DOHH2 (cell line): ENCODE measurements at regions not wholly inside any gene's neighbourhood (a gene's known extent, or its start where the extent isn't known, plus 50 kb on each side); places are given as distances from the start of the nearest gene placed in this dataset.

Experiments used
- H3F3A ChIP-seq: fragments of 200-600 bp; sonication (generic), shearing (Covaris generic); 2 replicates; pipeline ENCODE4 v1.6.0; 2016; ENCODE audit warnings: antibody characterized with exemption, mild to moderate bottlenecking; ENCODE audit not compliant: control insufficient read depth, insufficient read depth
- H3K27ac ChIP-seq: fragments of 200-600 bp; sonication (generic); 2 replicates; pipeline ENCODE4 v1.5.1; 2014; ENCODE audit warnings: low read depth, mild to moderate bottlenecking, low read length, moderate library complexity
- H3K27me3 ChIP-seq: fragments of 200-600 bp; sonication (generic); 2 replicates; pipeline ENCODE4 v1.6.1; 2014; ENCODE audit warnings: mild to moderate bottlenecking, low read length, mixed read lengths; ENCODE audit not compliant: control insufficient read depth
- H3K36me3 ChIP-seq: fragments of 200-600 bp; sonication (generic); 2 replicates; pipeline ENCODE4 v1.6.1; 2014; ENCODE audit warnings: mild to moderate bottlenecking, low read length, moderate library complexity, mixed read lengths; ENCODE audit not compliant: control insufficient read depth
- H3K4me1 ChIP-seq: fragments of 200-600 bp; sonication (generic); 2 replicates; pipeline ENCODE4 v1.6.1; 2014; ENCODE audit warnings: mild to moderate bottlenecking, low read length, mixed read lengths; ENCODE audit not compliant: control insufficient read depth
- H3K4me2 ChIP-seq: fragments of 200-600 bp; sonication (generic); 2 replicates; pipeline ENCODE4 v1.6.0; 2014; ENCODE audit warnings: mild to moderate bottlenecking, low read length, moderate library complexity
- H3K4me3 ChIP-seq: fragments of 200-600 bp; sonication (generic); 2 replicates; pipeline ENCODE4 v1.5.1; 2014; ENCODE audit warnings: mild to moderate bottlenecking, low read length, mixed read lengths
- H3K79me2 ChIP-seq: fragments of 200-600 bp; sonication (generic); 2 replicates; pipeline ENCODE4 v1.6.1; 2014; ENCODE audit warnings: mild to moderate bottlenecking, low read length, mixed read lengths; ENCODE audit not compliant: control insufficient read depth
- H3K9me2 ChIP-seq: fragments of 200-600 bp; sonication (generic); replicated peaks from 2 replicates; pipeline ENCODE4 v1.6.1; 2014; ENCODE audit warnings: mild to moderate bottlenecking, low read length, mixed read lengths; ENCODE audit not compliant: control insufficient read depth
- H3K9me3 ChIP-seq: fragments of 200-600 bp; sonication (generic); 2 replicates; pipeline ENCODE4 v1.6.1; 2014; ENCODE audit warnings: antibody characterized with exemption, low read length, mixed read lengths; ENCODE audit not compliant: control insufficient read depth, insufficient read depth
- H4K20me1 ChIP-seq: fragments of 200-600 bp; sonication (generic); 2 replicates; pipeline ENCODE4 v1.6.0; 2014; ENCODE audit warnings: low read depth, mild to moderate bottlenecking, antibody characterized with exemption, low read length, moderate library complexity; ENCODE audit not compliant: control insufficient read depth, insufficient read depth
- CTCF ChIP-seq: fragments of 200-600 bp; sonication (generic); IDR thresholded peaks from one replicate; pipeline ENCODE4 v1.5.1; 2014; ENCODE audit warnings: antibody characterized with exemption, mild to moderate bottlenecking, low read depth, low read length; ENCODE audit not compliant: poor library complexity, severe bottlenecking
- EZH2phosphoT487 ChIP-seq: fragments of 200-600 bp; sonication (generic); IDR thresholded peaks from 2 replicates; pipeline ENCODE4 v1.6.1; 2017; ENCODE audit warnings: borderline replicate concordance, mild to moderate bottlenecking, antibody characterized with exemption, low read length, moderate library complexity, mixed read lengths

DNA sequence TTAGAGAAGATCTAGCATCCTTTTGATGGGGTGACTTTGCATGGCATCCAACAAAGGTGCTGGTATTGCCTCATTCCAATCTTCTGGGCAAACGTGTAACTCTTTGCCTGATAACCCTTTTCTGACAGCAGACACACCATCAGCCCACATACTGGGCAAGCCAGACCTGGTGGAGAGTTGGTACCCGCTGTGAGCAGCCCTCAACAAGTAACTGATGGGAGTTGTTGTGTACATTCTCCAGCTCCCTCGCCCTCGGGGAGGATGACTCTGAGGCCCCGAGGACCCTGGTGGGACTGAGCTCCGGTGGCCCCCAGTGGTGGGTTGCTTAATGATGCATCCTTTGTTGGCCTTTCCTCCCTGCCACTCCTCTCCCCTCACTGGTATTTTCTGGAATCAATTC, 102.4 kb upstream of the SLC6A11 start:
- Histone ChIP-seq H3K4me2 (no peak overlapping the region), H3K4me1 (no peaks in the 10 kb centered on the region)
- TF ChIP-seq CTCF = no peak
- TF ChIP-seq EZH2phosphoT487 = no peak

GRCh38 chr3:10715886-10716285, 100.1 kb upstream of the SLC6A11 start:
- Histone ChIP-seq H3F3A (no peaks in the 10 kb centered on the region), H3K9me2 (no peaks in the 10 kb centered on the region), H3K4me3 (no peak overlapping the region), H4K20me1 (no peaks in the 10 kb centered on the region), H3K36me3 (no peaks in the 10 kb centered on the region), H3K79me2 (no peaks in the 10 kb centered on the region), H3K27ac (no peak overlapping the region), H3K4me2 (no peak overlapping the region), H3K9me3 (0 out of 2 replicates have a peak, but pooled peaks cover 3% of the 10 kb centered on the region), H3K4me1 (no peaks in the 10 kb centered on the region), H3K27me3 (no peaks in the 10 kb centered on the region)
- TF ChIP-seq CTCF (no peak), EZH2phosphoT487 (no peak)

More for the DNA sequence above, 102.4 kb upstream of the SLC6A11 start:
- H3K9me3 ChIP-seq = 0 out of 2 replicates have a peak, but pooled peaks cover 3% of the 10 kb centered on the region
- H3K27ac ChIP-seq = no peak overlapping the region
- no peak overlapping the region for H3K4me3 ChIP-seq
- H3K27me3 ChIP-seq = no peaks in the 10 kb centered on the region
- H4K20me1 ChIP-seq = no peaks in the 10 kb centered on the region
- H3F3A ChIP-seq = no peaks in the 10 kb centered on the region
- H3K79me2 ChIP-seq = no peaks in the 10 kb centered on the region
- no peaks in the 10 kb centered on the region for H3K36me3 ChIP-seq
- H3K9me2 ChIP-seq = no peaks in the 10 kb centered on the region

GRCh38 chr3:10716964-10717363, 99.1 kb upstream of the SLC6A11 start:
- no peak overlapping the region for H3K4me2 ChIP-seq
- no peak overlapping the region for H3K4me3 ChIP-seq
- 0 out of 2 replicates have a peak, but pooled peaks cover 3% of the 10 kb centered on the region for H3K9me3 ChIP-seq
- no peaks in the 10 kb centered on the region for H3K9me2 ChIP-seq
- H3F3A ChIP-seq = no peaks in the 10 kb centered on the region
- no peaks in the 10 kb centered on the region for H4K20me1 ChIP-seq
- H3K4me1 ChIP-seq = no peaks in the 10 kb centered on the region
- no peaks in the 10 kb centered on the region for H3K27me3 ChIP-seq
- no peaks in the 10 kb centered on the region for H3K36me3 ChIP-seq
- no peak overlapping the region for H3K27ac ChIP-seq
- TF ChIP-seq CTCF (no peak), EZH2phosphoT487 (no peak)
- H3K79me2 ChIP-seq = no peaks in the 10 kb centered on the region

- Histone ChIP-seq H3K27me3 (no peaks in the 10 kb centered on the region), H3K4me1 (no peaks in the 10 kb centered on the region), H3K4me2 (no peak overlapping the region), H3K36me3 (no peaks in the 10 kb centered on the region), H3K9me2 (no peaks in the 10 kb centered on the region), H3K27ac (no peak overlapping the region), H3K79me2 (no peaks in the 10 kb centered on the region), H3K4me3 (no peak overlapping the region), H3K9me3 (0 out of 2 replicates have a peak, but pooled peaks cover 3% of the 10 kb centered on the region), H4K20me1 (no peaks in the 10 kb centered on the region), H3F3A (no peaks in the 10 kb centered on the region)
- TF ChIP-seq CTCF (no peak), EZH2phosphoT487 (no peak)
These were observed 98.3 kb upstream of the SLC6A11 start for GRCh38 chr3:10717756-10718155.
